ENCODE measurements at regions not wholly inside any gene's neighbourhood (a gene's known extent, or its start where the extent isn't known, plus 50 kb on each side); places are given as distances from the start of the nearest gene placed in this dataset.

DNA sequence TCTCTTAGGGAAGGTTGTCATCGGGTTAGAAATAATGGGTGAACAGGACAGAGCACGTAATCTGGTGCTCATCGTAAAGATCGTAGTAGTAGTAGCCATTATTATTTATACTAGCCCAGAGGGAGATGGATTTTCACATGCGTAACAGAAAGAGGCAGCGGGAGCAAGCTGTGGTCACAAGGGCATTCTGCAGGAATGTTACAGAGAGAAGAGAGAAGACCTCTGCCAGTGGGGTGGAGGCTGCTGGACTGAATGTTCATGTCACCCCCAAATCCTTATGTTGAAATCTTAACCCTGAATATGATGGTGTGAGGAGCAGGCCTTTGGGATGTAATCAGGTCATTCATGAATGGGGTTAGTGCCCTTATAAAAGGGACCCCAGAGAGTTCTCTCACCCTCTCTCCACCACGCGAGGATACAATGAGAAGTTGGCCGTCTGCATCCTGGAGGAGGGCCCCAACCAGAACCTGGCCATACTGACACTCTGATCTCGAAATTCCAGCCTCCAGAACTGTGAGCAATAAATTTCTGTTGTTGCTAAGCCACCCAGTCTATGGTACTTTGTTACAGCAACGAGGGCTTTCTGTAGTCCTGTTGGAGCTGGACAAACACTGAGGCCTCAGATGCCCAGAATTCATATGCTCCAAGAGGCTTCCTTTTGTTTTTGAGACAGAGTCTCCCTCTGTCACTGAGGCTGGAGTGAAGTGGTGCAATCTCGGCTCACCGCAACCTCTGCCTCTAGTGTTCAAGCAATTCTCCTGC is 131.2 kb upstream of the MED13L start:
- TF ChIP-seq, protein P1, sequence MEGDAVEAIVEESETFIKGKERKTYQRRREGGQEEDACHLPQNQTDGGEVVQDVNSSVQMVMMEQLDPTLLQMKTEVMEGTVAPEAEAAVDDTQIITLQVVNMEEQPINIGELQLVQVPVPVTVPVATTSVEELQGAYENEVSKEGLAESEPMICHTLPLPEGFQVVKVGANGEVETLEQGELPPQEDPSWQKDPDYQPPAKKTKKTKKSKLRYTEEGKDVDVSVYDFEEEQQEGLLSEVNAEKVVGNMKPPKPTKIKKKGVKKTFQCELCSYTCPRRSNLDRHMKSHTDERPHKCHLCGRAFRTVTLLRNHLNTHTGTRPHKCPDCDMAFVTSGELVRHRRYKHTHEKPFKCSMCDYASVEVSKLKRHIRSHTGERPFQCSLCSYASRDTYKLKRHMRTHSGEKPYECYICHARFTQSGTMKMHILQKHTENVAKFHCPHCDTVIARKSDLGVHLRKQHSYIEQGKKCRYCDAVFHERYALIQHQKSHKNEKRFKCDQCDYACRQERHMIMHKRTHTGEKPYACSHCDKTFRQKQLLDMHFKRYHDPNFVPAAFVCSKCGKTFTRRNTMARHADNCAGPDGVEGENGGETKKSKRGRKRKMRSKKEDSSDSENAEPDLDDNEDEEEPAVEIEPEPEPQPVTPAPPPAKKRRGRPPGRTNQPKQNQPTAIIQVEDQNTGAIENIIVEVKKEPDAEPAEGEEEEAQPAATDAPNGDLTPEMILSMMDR (optimal IDR thresholded peaks at IDR 0.05 in 1 of 3, IDR thresholded peaks at IDR 0.05 in 1 of 3, conservative IDR thresholded peaks at IDR 0.05 in 1 of 3; ENCODE audit: extremely low read depth in 1 of 3, insufficient read depth in 2 of 3, low read length in 3 of 3), result no peak
- TF ChIP-seq EZH2 (IDR thresholded peaks at IDR 0.05; ENCODE audit: low read length), result no peak
